ENCODE measurements at regions not wholly inside any gene's neighbourhood (a gene's known extent, or its start where the extent isn't known, plus 50 kb on each side); places are given as distances from the start of the nearest gene placed in this dataset.

GRCh38 chr12:127035011-127035879, 1231.7 kb upstream of the TMEM132C start:
- no peak overlapping the region for H3K9ac ChIP-seq (ENCODE audit: low read length)
- no peaks in the 10 kb centered on the region for H3F3A ChIP-seq (ENCODE audit: insufficient read depth, low read length, poor library complexity, severe bottlenecking)
- H3K4me2 ChIP-seq (ENCODE audit: low read length) = no peak overlapping the region
- no peaks in the 10 kb centered on the region for H3K9me2 ChIP-seq (ENCODE audit: insufficient read depth, low read length)
- no peak overlapping the region for H3K4me3 ChIP-seq (ENCODE audit: low read length)
- H3K9me3 ChIP-seq (ENCODE audit: low read length) = no peaks in the 10 kb centered on the region
- H3K36me3 ChIP-seq (ENCODE audit: insufficient read depth, low read length) = no peaks in the 10 kb centered on the region
- TF ChIP-seq EP300 (conservative IDR thresholded peaks at IDR 0.05; ENCODE audit: poor library complexity, severe bottlenecking) = no peak
- TF ChIP-seq EZH2 (IDR thresholded peaks at IDR 0.05; ENCODE audit: borderline replicate concordance, insufficient read depth, low read length, poor library complexity, severe bottlenecking) = no peak
- TF ChIP-seq RAD21 (conservative IDR thresholded peaks at IDR 0.05) = no peak
- no peak for TF ChIP-seq SMC3 (conservative IDR thresholded peaks at IDR 0.05; ENCODE audit: poor library complexity)
- no peak for TF ChIP-seq TAF1 (IDR thresholded peaks at IDR 0.05; ENCODE audit: low read depth)
- TF ChIP-seq, protein P1, sequence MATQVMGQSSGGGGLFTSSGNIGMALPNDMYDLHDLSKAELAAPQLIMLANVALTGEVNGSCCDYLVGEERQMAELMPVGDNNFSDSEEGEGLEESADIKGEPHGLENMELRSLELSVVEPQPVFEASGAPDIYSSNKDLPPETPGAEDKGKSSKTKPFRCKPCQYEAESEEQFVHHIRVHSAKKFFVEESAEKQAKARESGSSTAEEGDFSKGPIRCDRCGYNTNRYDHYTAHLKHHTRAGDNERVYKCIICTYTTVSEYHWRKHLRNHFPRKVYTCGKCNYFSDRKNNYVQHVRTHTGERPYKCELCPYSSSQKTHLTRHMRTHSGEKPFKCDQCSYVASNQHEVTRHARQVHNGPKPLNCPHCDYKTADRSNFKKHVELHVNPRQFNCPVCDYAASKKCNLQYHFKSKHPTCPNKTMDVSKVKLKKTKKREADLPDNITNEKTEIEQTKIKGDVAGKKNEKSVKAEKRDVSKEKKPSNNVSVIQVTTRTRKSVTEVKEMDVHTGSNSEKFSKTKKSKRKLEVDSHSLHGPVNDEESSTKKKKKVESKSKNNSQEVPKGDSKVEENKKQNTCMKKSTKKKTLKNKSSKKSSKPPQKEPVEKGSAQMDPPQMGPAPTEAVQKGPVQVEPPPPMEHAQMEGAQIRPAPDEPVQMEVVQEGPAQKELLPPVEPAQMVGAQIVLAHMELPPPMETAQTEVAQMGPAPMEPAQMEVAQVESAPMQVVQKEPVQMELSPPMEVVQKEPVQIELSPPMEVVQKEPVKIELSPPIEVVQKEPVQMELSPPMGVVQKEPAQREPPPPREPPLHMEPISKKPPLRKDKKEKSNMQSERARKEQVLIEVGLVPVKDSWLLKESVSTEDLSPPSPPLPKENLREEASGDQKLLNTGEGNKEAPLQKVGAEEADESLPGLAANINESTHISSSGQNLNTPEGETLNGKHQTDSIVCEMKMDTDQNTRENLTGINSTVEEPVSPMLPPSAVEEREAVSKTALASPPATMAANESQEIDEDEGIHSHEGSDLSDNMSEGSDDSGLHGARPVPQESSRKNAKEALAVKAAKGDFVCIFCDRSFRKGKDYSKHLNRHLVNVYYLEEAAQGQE (IDR thresholded peaks at IDR 0.05; ENCODE audit: borderline replicate concordance) = no peak
- TF ChIP-seq MXI1 (conservative IDR thresholded peaks at IDR 0.05; ENCODE audit: poor library complexity, severe bottlenecking) = no peak
- TF ChIP-seq POLR2AphosphoS5 (IDR thresholded peaks at IDR 0.05) = no peak
- TF ChIP-seq, protein P2, sequence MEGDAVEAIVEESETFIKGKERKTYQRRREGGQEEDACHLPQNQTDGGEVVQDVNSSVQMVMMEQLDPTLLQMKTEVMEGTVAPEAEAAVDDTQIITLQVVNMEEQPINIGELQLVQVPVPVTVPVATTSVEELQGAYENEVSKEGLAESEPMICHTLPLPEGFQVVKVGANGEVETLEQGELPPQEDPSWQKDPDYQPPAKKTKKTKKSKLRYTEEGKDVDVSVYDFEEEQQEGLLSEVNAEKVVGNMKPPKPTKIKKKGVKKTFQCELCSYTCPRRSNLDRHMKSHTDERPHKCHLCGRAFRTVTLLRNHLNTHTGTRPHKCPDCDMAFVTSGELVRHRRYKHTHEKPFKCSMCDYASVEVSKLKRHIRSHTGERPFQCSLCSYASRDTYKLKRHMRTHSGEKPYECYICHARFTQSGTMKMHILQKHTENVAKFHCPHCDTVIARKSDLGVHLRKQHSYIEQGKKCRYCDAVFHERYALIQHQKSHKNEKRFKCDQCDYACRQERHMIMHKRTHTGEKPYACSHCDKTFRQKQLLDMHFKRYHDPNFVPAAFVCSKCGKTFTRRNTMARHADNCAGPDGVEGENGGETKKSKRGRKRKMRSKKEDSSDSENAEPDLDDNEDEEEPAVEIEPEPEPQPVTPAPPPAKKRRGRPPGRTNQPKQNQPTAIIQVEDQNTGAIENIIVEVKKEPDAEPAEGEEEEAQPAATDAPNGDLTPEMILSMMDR (IDR thresholded peaks at IDR 0.05; ENCODE audit: poor library complexity, severe bottlenecking) = no peak
- H3K27ac ChIP-seq (ENCODE audit: low read length) = no peak overlapping the region
- no peak overlapping the region for H2AFZ ChIP-seq (ENCODE audit: low read depth, low read length)
- no peaks in the 10 kb centered on the region for H3K79me2 ChIP-seq (replicated peaks; ENCODE audit: insufficient read depth, low read length)
- H4K20me1 ChIP-seq (ENCODE audit: insufficient read depth) = no peaks in the 10 kb centered on the region
- no peaks in the 10 kb centered on the region for H3K27me3 ChIP-seq (ENCODE audit: insufficient read depth, low read depth, low read length)

DNA sequence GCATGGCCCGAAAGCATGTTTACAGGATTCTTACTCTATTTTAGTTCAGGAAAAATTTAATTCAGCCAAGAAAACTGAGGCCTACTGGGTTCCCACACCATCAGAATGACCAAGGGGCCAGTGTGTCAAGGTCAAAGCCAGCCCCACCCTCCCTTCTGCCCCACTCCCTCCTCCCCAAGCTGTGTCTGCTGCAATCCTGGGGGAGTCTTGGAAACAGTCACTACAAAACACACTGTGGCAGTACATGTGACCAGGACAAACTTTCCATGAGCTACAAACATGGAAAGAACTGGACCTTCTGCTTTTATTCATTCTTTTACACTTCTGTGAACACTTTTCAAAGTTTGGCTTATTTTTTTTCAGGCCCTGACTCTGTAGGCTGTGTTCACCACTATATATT, 1228.8 kb upstream of the TMEM132C start:
- no peak overlapping the region for H3K4me2 ChIP-seq (ENCODE audit: low read length)
- no peak overlapping the region for H3K27ac ChIP-seq (ENCODE audit: low read length)
- no peaks in the 10 kb centered on the region for H3K36me3 ChIP-seq (ENCODE audit: insufficient read depth, low read length)
- H3K9ac ChIP-seq (ENCODE audit: low read length) = no peak overlapping the region
- no peaks in the 10 kb centered on the region for H3K9me2 ChIP-seq (ENCODE audit: insufficient read depth, low read length)
- H3K4me3 ChIP-seq (ENCODE audit: low read length) = no peak overlapping the region
- no peaks in the 10 kb centered on the region for H3K79me2 ChIP-seq (replicated peaks; ENCODE audit: insufficient read depth, low read length)
- no peaks in the 10 kb centered on the region for H3K9me3 ChIP-seq (ENCODE audit: low read length)
- H2AFZ ChIP-seq (ENCODE audit: low read depth, low read length) = no peak overlapping the region
- H4K20me1 ChIP-seq (ENCODE audit: insufficient read depth) = no peaks in the 10 kb centered on the region
- no peaks in the 10 kb centered on the region for H3K27me3 ChIP-seq (ENCODE audit: insufficient read depth, low read depth, low read length)
- no peaks in the 10 kb centered on the region for H3F3A ChIP-seq (ENCODE audit: insufficient read depth, low read length, poor library complexity, severe bottlenecking)
- TF ChIP-seq TAF1 (IDR thresholded peaks at IDR 0.05; ENCODE audit: low read depth) (no peak), MXI1 (conservative IDR thresholded peaks at IDR 0.05; ENCODE audit: poor library complexity, severe bottlenecking) (no peak), EP300 (conservative IDR thresholded peaks at IDR 0.05; ENCODE audit: poor library complexity, severe bottlenecking) (no peak), RAD21 (conservative IDR thresholded peaks at IDR 0.05) (no peak), SMC3 (conservative IDR thresholded peaks at IDR 0.05; ENCODE audit: poor library complexity) (no peak), EZH2 (IDR thresholded peaks at IDR 0.05; ENCODE audit: borderline replicate concordance, insufficient read depth, low read length, poor library complexity, severe bottlenecking) (no peak), POLR2AphosphoS5 (IDR thresholded peaks at IDR 0.05) (no peak)
- TF ChIP-seq, protein P1 (IDR thresholded peaks at IDR 0.05; ENCODE audit: borderline replicate concordance) = no peak
- TF ChIP-seq, protein P2 (IDR thresholded peaks at IDR 0.05; ENCODE audit: poor library complexity, severe bottlenecking) = no peak
